Ishikawa (cell line): ENCODE measurements at regions not wholly inside any gene's neighbourhood (a gene's known extent, or its start where the extent isn't known, plus 50 kb on each side); places are given as distances from the start of the nearest gene placed in this dataset.

Source experiments
- CEBPB ChIP-seq: IDR thresholded peaks from 2 replicates; pipeline ENCODE4 v1.6.1; 2012
- CREB1 ChIP-seq: IDR thresholded peaks from 2 replicates; pipeline ENCODE4 v1.6.1; 2012; ENCODE audit warnings: low read depth
- EGR1 ChIP-seq: IDR thresholded peaks from 2 replicates; pipeline ENCODE4 v1.6.1; 2012
- MAX ChIP-seq: IDR thresholded peaks from 2 replicates; pipeline ENCODE4 v1.6.1; 2012
- RAD21 ChIP-seq: IDR thresholded peaks from 2 replicates; pipeline ENCODE4 v1.6.1; 2012; ENCODE audit warnings: low read depth
- REST ChIP-seq: IDR thresholded peaks from 2 replicates; pipeline ENCODE4 v1.6.1; 2012; ENCODE audit warnings: low read depth, mild to moderate bottlenecking
- TAF1 ChIP-seq: IDR thresholded peaks from 2 replicates; pipeline ENCODE4 v1.6.1; 2012; ENCODE audit warnings: low read depth, mild to moderate bottlenecking
- TCF12 ChIP-seq: IDR thresholded peaks from 2 replicates; pipeline ENCODE4 v1.6.1; 2012; ENCODE audit warnings: low read depth
- USF1 ChIP-seq: IDR thresholded peaks from 2 replicates; pipeline ENCODE4 v1.6.1; 2012
- YY1 ChIP-seq: IDR thresholded peaks from 2 replicates; pipeline ENCODE4 v1.6.1; 2012; ENCODE audit warnings: low read depth
- ZBTB7A ChIP-seq: IDR thresholded peaks from 2 replicates; pipeline ENCODE4 v1.6.1; 2012; ENCODE audit warnings: low read depth

- TF ChIP-seq CREB1 (no peak), ZBTB7A (no peak), USF1 (no peak), TAF1 (no peak), TCF12 (no peak), YY1 (no peak), RAD21 (no peak), REST (no peak), MAX (no peak), CEBPB (no peak), EGR1 (no peak)
These were observed 212.5 kb upstream of the RTL1 start for GRCh38 chr14:101116065-101116464.
